ENCODE measurements at regions not wholly inside any gene's neighbourhood (a gene's known extent, or its start where the extent isn't known, plus 50 kb on each side); places are given as distances from the start of the nearest gene placed in this dataset.

DNA sequence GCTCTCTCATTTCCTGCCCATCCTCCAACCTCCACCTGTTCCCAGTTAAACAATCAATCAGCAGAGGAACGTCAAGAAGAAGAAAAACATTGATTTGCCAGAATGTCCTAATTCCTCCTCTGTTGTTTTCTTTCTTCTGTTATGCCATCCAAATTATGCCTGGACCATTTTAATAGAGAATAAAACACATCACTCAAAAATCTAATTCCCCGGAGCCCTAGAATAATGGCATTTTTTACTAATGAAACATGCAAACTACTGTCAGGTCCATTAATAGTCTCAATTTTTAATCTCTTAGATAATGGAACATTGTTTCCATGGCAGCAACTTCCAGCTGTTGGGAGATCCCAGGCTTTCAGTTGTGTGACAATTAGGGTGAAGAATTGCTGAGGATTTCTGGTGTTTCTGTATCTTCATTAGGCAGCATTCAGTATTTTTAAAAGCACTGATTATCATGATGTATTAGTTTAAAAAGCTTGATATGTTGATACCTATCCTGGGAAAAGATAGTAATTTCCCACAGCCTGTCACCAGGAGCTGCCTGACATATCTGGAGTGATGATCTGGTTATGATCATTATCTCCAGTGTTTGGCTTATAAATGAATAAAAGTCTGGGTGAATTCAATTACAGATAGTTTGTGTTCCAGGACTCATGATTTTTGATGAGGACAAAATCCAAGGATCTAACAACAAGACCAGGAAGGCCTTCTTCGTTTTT, 209.8 kb downstream of the TPBG start:
- TF ChIP-seq, protein P1, sequence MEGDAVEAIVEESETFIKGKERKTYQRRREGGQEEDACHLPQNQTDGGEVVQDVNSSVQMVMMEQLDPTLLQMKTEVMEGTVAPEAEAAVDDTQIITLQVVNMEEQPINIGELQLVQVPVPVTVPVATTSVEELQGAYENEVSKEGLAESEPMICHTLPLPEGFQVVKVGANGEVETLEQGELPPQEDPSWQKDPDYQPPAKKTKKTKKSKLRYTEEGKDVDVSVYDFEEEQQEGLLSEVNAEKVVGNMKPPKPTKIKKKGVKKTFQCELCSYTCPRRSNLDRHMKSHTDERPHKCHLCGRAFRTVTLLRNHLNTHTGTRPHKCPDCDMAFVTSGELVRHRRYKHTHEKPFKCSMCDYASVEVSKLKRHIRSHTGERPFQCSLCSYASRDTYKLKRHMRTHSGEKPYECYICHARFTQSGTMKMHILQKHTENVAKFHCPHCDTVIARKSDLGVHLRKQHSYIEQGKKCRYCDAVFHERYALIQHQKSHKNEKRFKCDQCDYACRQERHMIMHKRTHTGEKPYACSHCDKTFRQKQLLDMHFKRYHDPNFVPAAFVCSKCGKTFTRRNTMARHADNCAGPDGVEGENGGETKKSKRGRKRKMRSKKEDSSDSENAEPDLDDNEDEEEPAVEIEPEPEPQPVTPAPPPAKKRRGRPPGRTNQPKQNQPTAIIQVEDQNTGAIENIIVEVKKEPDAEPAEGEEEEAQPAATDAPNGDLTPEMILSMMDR (IDR thresholded peaks at IDR 0.05; ENCODE audit: insufficient read depth, low read depth, low read length) = no peak
- no peak for TF ChIP-seq EZH2 (IDR thresholded peaks at IDR 0.05; ENCODE audit: insufficient read depth, low read length)
